Spinal cord (tissue), 9 donors: ENCODE measurements at regions not wholly inside any gene's neighbourhood (a gene's known extent, or its start where the extent isn't known, plus 50 kb on each side); places are given as distances from the start of the nearest gene placed in this dataset.

Source experiments
- DNase-seq, 6 donors: peaks; one replicate each; pipeline versions ENCODE4 v3.0.0 to v3.0.0-alpha.2; 2013 to 2015; ENCODE audit warnings: low spot score in 6 of 6, low read depth in 4 of 6
- H3K27ac ChIP-seq: one replicate; pipeline ENCODE4 v1.5.1; 2013; ENCODE audit warnings: low read depth, low read length, control low read depth
- H3K27me3 ChIP-seq: one replicate; pipeline ENCODE4 v1.6.1; 2013; ENCODE audit warnings: low read length; ENCODE audit not compliant: control insufficient read depth, insufficient read depth
- H3K36me3 ChIP-seq: one replicate; pipeline ENCODE4 v1.6.1; 2013; ENCODE audit warnings: low read length; ENCODE audit not compliant: control insufficient read depth, insufficient read depth
- H3K4me1 ChIP-seq: one replicate; pipeline ENCODE4 v1.6.1; 2013; ENCODE audit warnings: low read length; ENCODE audit not compliant: control insufficient read depth, insufficient read depth
- H3K4me3 ChIP-seq: one replicate; pipeline ENCODE4 v1.5.1; 2013; ENCODE audit warnings: low read depth, low read length, control low read depth
- H3K9me3 ChIP-seq: one replicate; pipeline ENCODE4 v1.6.1; 2013; ENCODE audit warnings: low read length; ENCODE audit not compliant: control insufficient read depth, insufficient read depth
- WGBS: methylation state at CpG from one replicate; pipeline ENCODE4 v1.1.5; 2013; ENCODE audit warnings: missing lambda C conversion rate; ENCODE audit not compliant: insufficient coverage; 5-methylcytosine and 5-hydroxymethylcytosine counted together
- donor health status: healthy.

- peak in 2 of 6 donors; percentile 16 to 34 for DNase-seq
- 50% methylated on average over 1 of the region's 2 CpGs for WGBS
- no peaks in the 10 kb centered on the region for H3K4me1 ChIP-seq
- no peak overlapping the region for H3K27ac ChIP-seq
- no peak overlapping the region for H3K4me3 ChIP-seq
- H3K27me3 ChIP-seq = no peaks in the 10 kb centered on the region
- H3K36me3 ChIP-seq = no peaks in the 10 kb centered on the region
- H3K9me3 ChIP-seq = no peaks in the 10 kb centered on the region
These were observed 369.9 kb downstream of the DNAH5 start for GRCh38 chr5:13574574-13574973.

- no peak for DNase-seq
- Histone ChIP-seq H3K36me3 (no peaks in the 10 kb centered on the region), H3K27ac (no peak overlapping the region), H3K4me1 (no peaks in the 10 kb centered on the region), H3K9me3 (no peaks in the 10 kb centered on the region), H3K4me3 (no peak overlapping the region), H3K27me3 (no peaks in the 10 kb centered on the region)
- 85% methylated on average over 2 of the region's 4 CpGs for WGBS
These were observed 372.3 kb downstream of the DNAH5 start for GRCh38 chr5:13572163-13572562.

GRCh38 chr5:13569090-13569715, 375.3 kb downstream of the DNAH5 start:
- Histone ChIP-seq H3K4me1 (no peaks in the 10 kb centered on the region), H3K36me3 (no peaks in the 10 kb centered on the region), H3K4me3 (no peak overlapping the region), H3K27ac (no peak overlapping the region), H3K27me3 (no peaks in the 10 kb centered on the region), H3K9me3 (no peaks in the 10 kb centered on the region)
- WGBS = 97% methylated on average over 1 of the region's 3 CpGs
- DNase-seq = no peak

GRCh38 chr5:13567819-13568218, 376.7 kb downstream of the DNAH5 start:
- H3K9me3 ChIP-seq = no peaks in the 10 kb centered on the region
- no peaks in the 10 kb centered on the region for H3K36me3 ChIP-seq
- no peak overlapping the region for H3K4me3 ChIP-seq
- H3K27ac ChIP-seq = no peak overlapping the region
- no peaks in the 10 kb centered on the region for H3K27me3 ChIP-seq
- no peaks in the 10 kb centered on the region for H3K4me1 ChIP-seq
- DNase-seq = no peak

GRCh38 chr5:13566871-13567339, 377.6 kb downstream of the DNAH5 start:
- no peaks in the 10 kb centered on the region for H3K4me1 ChIP-seq
- no peaks in the 10 kb centered on the region for H3K27me3 ChIP-seq
- no peak overlapping the region for H3K4me3 ChIP-seq
- no peaks in the 10 kb centered on the region for H3K9me3 ChIP-seq
- no peak for DNase-seq
- H3K36me3 ChIP-seq = no peaks in the 10 kb centered on the region
- H3K27ac ChIP-seq = no peak overlapping the region
- 100% methylated on average over 1 of the region's 3 CpGs for WGBS

GRCh38 chr5:13558408-13558807, 386.1 kb downstream of the DNAH5 start:
- Histone ChIP-seq H3K4me3 (no peak overlapping the region), H3K9me3 (no peaks in the 10 kb centered on the region), H3K27me3 (no peaks in the 10 kb centered on the region), H3K27ac (no peak overlapping the region), H3K36me3 (no peaks in the 10 kb centered on the region), H3K4me1 (no peaks in the 10 kb centered on the region)
- 90% methylated on average over 1 of the region's 1 CpG for WGBS
- DNase-seq = no peak

- no peak overlapping the region for H3K27ac ChIP-seq
- no peaks in the 10 kb centered on the region for H3K4me1 ChIP-seq
- DNase-seq = peak in 1 of 6 donors; percentile 19
- no peaks in the 10 kb centered on the region for H3K36me3 ChIP-seq
- WGBS = 48% methylated on average over 4 of the region's 4 CpGs
- H3K4me3 ChIP-seq = no peak overlapping the region
- H3K9me3 ChIP-seq = no peaks in the 10 kb centered on the region
- H3K27me3 ChIP-seq = no peaks in the 10 kb centered on the region
These were observed 390.6 kb downstream of the DNAH5 start for GRCh38 chr5:13553896-13554295.

- no peaks in the 10 kb centered on the region for H3K9me3 ChIP-seq
- 50% methylated on average over 1 of the region's 1 CpG for WGBS
- H3K27ac ChIP-seq = no peak overlapping the region
These were observed 392.1 kb downstream of the DNAH5 start for GRCh38 chr5:13552361-13552760.

GRCh38 chr5:13551645-13552044, 392.8 kb downstream of the DNAH5 start:
- Histone ChIP-seq H3K27me3 (no peaks in the 10 kb centered on the region), H3K9me3 (no peaks in the 10 kb centered on the region), H3K27ac (no peak overlapping the region), H3K36me3 (no peaks in the 10 kb centered on the region), H3K4me1 (no peaks in the 10 kb centered on the region), H3K4me3 (no peak overlapping the region)
- no CpG with 5 or more reads among the region's 2 CpGs for WGBS
- peak in 2 of 6 donors; percentile 34 to 52 for DNase-seq

More at GRCh38 chr5:13552361-13552760, 392.1 kb downstream of the DNAH5 start:
- Histone ChIP-seq H3K27me3 (no peaks in the 10 kb centered on the region), H3K36me3 (no peaks in the 10 kb centered on the region), H3K4me3 (no peak overlapping the region), H3K4me1 (no peaks in the 10 kb centered on the region)
- DNase-seq = no peak

GRCh38 chr5:13540168-13540750, 404.2 kb downstream of the DNAH5 start:
- Histone ChIP-seq H3K27ac (no peak overlapping the region), H3K4me1 (no peaks in the 10 kb centered on the region), H3K36me3 (no peaks in the 10 kb centered on the region), H3K4me3 (no peak overlapping the region), H3K27me3 (no peaks in the 10 kb centered on the region), H3K9me3 (no peaks in the 10 kb centered on the region)
- no peak for DNase-seq
- no CpG with 5 or more reads among the region's 2 CpGs for WGBS
